ENCODE measurements at regions not wholly inside any gene's neighbourhood (a gene's known extent, or its start where the extent isn't known, plus 50 kb on each side); places are given as distances from the start of the nearest gene placed in this dataset.

DNA sequence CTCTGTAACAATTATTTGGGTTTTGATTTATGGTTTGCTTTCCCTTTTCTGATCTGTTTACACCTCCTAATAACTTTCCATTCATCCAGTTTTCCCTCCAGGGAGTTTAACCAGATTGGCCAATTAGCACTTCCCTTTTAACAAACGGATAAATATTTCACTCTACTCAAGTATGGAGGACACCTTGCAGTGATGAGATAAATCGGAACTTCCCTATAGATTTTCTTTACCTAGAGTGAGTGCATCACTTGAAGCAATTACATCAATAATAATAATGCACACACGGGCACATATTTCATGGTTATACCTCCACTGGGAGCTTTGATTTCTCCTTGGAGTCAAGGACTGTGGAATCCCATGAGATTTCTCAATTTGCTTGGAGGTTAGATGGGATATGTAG lies 239.1 kb upstream of the CFAP20DC start:
- no peak for TF ChIP-seq STAT1 (IDR thresholded peaks at IDR 0.05; ENCODE audit: unreplicated experiment)
- TF ChIP-seq, protein P1, sequence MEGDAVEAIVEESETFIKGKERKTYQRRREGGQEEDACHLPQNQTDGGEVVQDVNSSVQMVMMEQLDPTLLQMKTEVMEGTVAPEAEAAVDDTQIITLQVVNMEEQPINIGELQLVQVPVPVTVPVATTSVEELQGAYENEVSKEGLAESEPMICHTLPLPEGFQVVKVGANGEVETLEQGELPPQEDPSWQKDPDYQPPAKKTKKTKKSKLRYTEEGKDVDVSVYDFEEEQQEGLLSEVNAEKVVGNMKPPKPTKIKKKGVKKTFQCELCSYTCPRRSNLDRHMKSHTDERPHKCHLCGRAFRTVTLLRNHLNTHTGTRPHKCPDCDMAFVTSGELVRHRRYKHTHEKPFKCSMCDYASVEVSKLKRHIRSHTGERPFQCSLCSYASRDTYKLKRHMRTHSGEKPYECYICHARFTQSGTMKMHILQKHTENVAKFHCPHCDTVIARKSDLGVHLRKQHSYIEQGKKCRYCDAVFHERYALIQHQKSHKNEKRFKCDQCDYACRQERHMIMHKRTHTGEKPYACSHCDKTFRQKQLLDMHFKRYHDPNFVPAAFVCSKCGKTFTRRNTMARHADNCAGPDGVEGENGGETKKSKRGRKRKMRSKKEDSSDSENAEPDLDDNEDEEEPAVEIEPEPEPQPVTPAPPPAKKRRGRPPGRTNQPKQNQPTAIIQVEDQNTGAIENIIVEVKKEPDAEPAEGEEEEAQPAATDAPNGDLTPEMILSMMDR (conservative IDR thresholded peaks at IDR 0.05; ENCODE audit: low read depth in 2 of 2) = no peak
- no peak for TF ChIP-seq EZH2phosphoT487 (IDR thresholded peaks at IDR 0.05; ENCODE audit: unreplicated experiment)
- no peak for TF ChIP-seq EZH2 (IDR thresholded peaks at IDR 0.05; ENCODE audit: low read depth, unreplicated experiment)
- TF ChIP-seq POLR2AphosphoS5 (IDR thresholded peaks at IDR 0.05; ENCODE audit: low read depth) = no peak
- TF ChIP-seq JUNB (IDR thresholded peaks at IDR 0.05; ENCODE audit: unreplicated experiment) = no peak
- TF ChIP-seq ZNF114 (CRISPR knock-in tag; IDR thresholded peaks at IDR 0.05) = no peak
- no peak for TF ChIP-seq REST (IDR thresholded peaks at IDR 0.05; ENCODE audit: unreplicated experiment)
- TF ChIP-seq CREB1 (CRISPR knock-in tag; IDR thresholded peaks at IDR 0.05; ENCODE audit: low read depth) = no peak
- no peak for TF ChIP-seq NANOG (IDR thresholded peaks at IDR 0.05; ENCODE audit: borderline replicate concordance)
- TF ChIP-seq, protein P2, sequence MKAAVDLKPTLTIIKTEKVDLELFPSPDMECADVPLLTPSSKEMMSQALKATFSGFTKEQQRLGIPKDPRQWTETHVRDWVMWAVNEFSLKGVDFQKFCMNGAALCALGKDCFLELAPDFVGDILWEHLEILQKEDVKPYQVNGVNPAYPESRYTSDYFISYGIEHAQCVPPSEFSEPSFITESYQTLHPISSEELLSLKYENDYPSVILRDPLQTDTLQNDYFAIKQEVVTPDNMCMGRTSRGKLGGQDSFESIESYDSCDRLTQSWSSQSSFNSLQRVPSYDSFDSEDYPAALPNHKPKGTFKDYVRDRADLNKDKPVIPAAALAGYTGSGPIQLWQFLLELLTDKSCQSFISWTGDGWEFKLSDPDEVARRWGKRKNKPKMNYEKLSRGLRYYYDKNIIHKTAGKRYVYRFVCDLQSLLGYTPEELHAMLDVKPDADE (IDR thresholded peaks at IDR 0.05) = no peak
- TF ChIP-seq ZNF331 (CRISPR knock-in tag; IDR thresholded peaks at IDR 0.05; ENCODE audit: low read depth) = no peak
